Astrocyte of the spinal cord (primary cell): ENCODE measurements at regions not wholly inside any gene's neighbourhood (a gene's known extent, or its start where the extent isn't known, plus 50 kb on each side); places are given as distances from the start of the nearest gene placed in this dataset.

Experiments used
- DNase-seq: peaks from one replicate; pipeline ENCODE4 v3.0.0; 2011; ENCODE audit warnings: low read depth, low spot score
- H3K4me3 ChIP-seq: 2 replicates; pipeline ENCODE4 v1.5.1; 2011; ENCODE audit warnings: low read depth, mild to moderate bottlenecking, low read length, moderate library complexity
- CTCF ChIP-seq: IDR thresholded peaks from 2 replicates; pipeline ENCODE4 v1.5.1; 2012; ENCODE audit warnings: low read depth, mild to moderate bottlenecking, low read length, inconsistent platforms
- in situ Hi-C: cut with HindIII; loops from 2 replicates; pipeline ENCODE4 v1.10.0; 2017; ENCODE audit warnings: low sequenced_read_pairs

- no peak for DNase-seq
- in situ Hi-C loops: no loop called here
- no peak for TF ChIP-seq CTCF
- H3K4me3 ChIP-seq: no peak overlapping the region
These were observed 113.8 kb downstream of the PLEKHG1 start for GRCh38 chr6:150713487-150713886.

DNA sequence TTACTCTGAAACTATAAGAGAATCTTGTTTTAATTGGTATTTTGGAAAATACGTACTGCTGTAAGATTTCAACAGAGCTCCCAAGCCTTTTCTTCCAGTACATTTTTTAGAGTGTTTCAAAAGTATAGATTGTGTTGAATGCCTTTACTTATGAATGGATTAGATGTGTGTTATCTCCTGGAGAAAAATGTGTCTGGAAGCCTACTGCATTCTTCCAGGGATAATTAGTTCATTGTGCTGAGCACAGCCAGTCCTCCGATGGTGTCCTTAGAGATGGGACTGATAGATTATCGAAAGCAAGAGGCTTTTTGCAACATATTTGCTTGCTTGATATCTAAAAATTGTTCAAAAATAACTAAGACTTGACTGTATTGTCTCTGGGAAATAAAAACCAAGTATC, 114.2 kb downstream of the PLEKHG1 start:
- in situ Hi-C loops: no loop called here
- no peak for TF ChIP-seq CTCF
- H3K4me3 ChIP-seq: no peak overlapping the region

DNA sequence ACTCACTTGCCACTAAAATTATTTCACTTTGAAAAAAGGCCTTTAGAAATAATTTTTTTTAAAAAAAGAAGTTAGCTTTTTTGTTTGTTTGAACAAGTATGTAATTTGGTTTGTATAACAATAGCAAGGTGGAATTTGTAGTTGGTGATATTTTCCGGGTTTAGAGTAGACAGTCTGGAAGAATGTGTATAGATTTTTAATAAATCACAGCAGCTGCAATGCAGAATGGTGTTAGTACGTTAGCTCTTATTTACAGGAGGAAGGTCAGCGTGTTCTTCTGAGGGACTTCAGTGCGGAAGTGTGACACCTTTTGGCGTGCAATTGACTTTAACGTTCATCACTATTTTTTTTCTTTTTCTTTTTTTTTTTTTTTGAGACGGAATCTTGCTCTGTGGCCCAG, 115.4 kb downstream of the PLEKHG1 start:
- in situ Hi-C loops: no loop called here
- no peak for DNase-seq
- no peak for TF ChIP-seq CTCF
- H3K4me3 ChIP-seq: no peak overlapping the region

More for the DNA sequence above, 114.2 kb downstream of the PLEKHG1 start:
- no peak for DNase-seq

GRCh38 chr6:150717419-150717818, 117.7 kb downstream of the PLEKHG1 start:
- no peak overlapping the region for H3K4me3 ChIP-seq
- no peak for DNase-seq
- no peak for TF ChIP-seq CTCF
- in situ Hi-C loops: no loop called here

GRCh38 chr6:150719099-150719766, 119.5 kb downstream of the PLEKHG1 start:
- H3K4me3 ChIP-seq: no peak overlapping the region
- DNase-seq: no peak
- in situ Hi-C loops: no loop called here
- no peak for TF ChIP-seq CTCF

DNA sequence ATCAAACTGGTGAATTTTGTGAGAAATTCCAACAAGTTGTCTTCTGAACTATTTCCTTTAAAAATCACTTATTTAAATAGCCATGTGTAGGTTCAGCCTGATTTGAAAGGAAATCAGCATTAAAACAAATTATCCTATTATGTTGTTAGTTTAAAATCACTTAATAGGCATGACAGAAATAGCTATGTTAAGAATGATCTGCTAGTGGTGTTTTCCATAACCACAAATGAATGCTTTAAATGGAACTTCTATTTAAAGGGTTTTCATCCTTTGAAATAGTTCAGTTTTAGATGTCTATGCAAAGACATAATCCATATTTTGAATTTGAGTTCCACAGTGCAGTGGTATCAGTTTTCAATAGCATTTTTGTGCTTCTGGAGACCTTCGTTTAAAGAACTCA, 120.1 kb downstream of the PLEKHG1 start:
- no peak for DNase-seq
- H3K4me3 ChIP-seq: no peak overlapping the region
- TF ChIP-seq CTCF: no peak
- in situ Hi-C loops: no loop called here
